Trophoblast cell (in vitro differentiated cells and primary cell): ENCODE measurements at regions not wholly inside any gene's neighbourhood (a gene's known extent, or its start where the extent isn't known, plus 50 kb on each side); places are given as distances from the start of the nearest gene placed in this dataset.

ENCODE experiments used
- DNase-seq, 2 donors: peaks; one replicate each; pipeline ENCODE4 v3.0.0-alpha.2; 2016
- H2AFZ ChIP-seq: 2 replicates; pipeline ENCODE4 v1.6.1; 2013; ENCODE audit warnings: low read length, moderate library complexity, mild to moderate bottlenecking; ENCODE audit not compliant: insufficient read depth, poor library complexity
- H2AK5ac ChIP-seq: 2 replicates; pipeline ENCODE4 v1.6.1; 2013; ENCODE audit warnings: mild to moderate bottlenecking, low read length
- H2BK120ac ChIP-seq: 2 replicates; pipeline ENCODE4 v1.6.1; 2013; ENCODE audit warnings: low read length, mild to moderate bottlenecking, moderate library complexity; ENCODE audit not compliant: insufficient read depth, poor library complexity
- H2BK12ac ChIP-seq: 2 replicates; pipeline ENCODE4 v1.6.1; 2013; ENCODE audit warnings: mild to moderate bottlenecking, low read length, moderate library complexity
- H2BK5ac ChIP-seq: 2 replicates; pipeline ENCODE4 v1.6.1; 2013; ENCODE audit warnings: low read length, low read depth, moderate library complexity, mild to moderate bottlenecking; ENCODE audit not compliant: poor library complexity
- H3K14ac ChIP-seq: 2 replicates; pipeline ENCODE4 v1.6.1; 2013; ENCODE audit warnings: mild to moderate bottlenecking, low read length
- H3K18ac ChIP-seq: 2 replicates; pipeline ENCODE4 v1.6.1; 2013; ENCODE audit warnings: mild to moderate bottlenecking, low read length
- H3K23ac ChIP-seq: 2 replicates; pipeline ENCODE4 v1.6.1; 2013; ENCODE audit warnings: low read length
- H3K27ac ChIP-seq: 2 replicates; pipeline ENCODE4 v1.5.1; 2013; ENCODE audit warnings: low read depth, mild to moderate bottlenecking, inconsistent platforms, low read length, moderate library complexity
- H3K27me3 ChIP-seq: 2 replicates; pipeline ENCODE4 v1.6.1; 2013; ENCODE audit warnings: inconsistent platforms, mild to moderate bottlenecking, low read length, moderate library complexity; ENCODE audit not compliant: insufficient read depth
- H3K36me3 ChIP-seq, 2 experiments: 1 replicate in 1 of 2; 2 replicates in 1 of 2; pipeline ENCODE4 v1.6.1; 2013; ENCODE audit warnings: low read length in 2 of 2, mild to moderate bottlenecking in 2 of 2, moderate library complexity in 1 of 2; ENCODE audit not compliant: insufficient read depth in 2 of 2, control insufficient read depth in 1 of 2
- H3K4ac ChIP-seq: 2 replicates; pipeline ENCODE4 v1.6.1; 2013; ENCODE audit warnings: low read depth, mild to moderate bottlenecking, low read length, moderate library complexity
- H3K4me1 ChIP-seq, 2 experiments: 1 replicate in 1 of 2; 2 replicates in 1 of 2; pipeline ENCODE4 v1.6.1; 2013; ENCODE audit warnings: low read length in 2 of 2, mild to moderate bottlenecking in 2 of 2, moderate library complexity in 1 of 2; ENCODE audit not compliant: insufficient read depth in 2 of 2, control insufficient read depth in 1 of 2
- H3K4me2 ChIP-seq: 2 replicates; pipeline ENCODE4 v1.6.1; 2013; ENCODE audit warnings: inconsistent platforms, mild to moderate bottlenecking, low read length, moderate library complexity
- H3K4me3 ChIP-seq: 2 replicates; pipeline ENCODE4 v1.5.1; 2013; ENCODE audit warnings: mild to moderate bottlenecking, low read depth, low read length, inconsistent platforms
- H3K79me1 ChIP-seq: one replicate; pipeline ENCODE4 v1.6.1; 2013; ENCODE audit warnings: low read length
- H3K79me2 ChIP-seq: 2 replicates; pipeline ENCODE4 v1.6.1; 2013; ENCODE audit warnings: low read length, mild to moderate bottlenecking; ENCODE audit not compliant: control insufficient read depth, insufficient read depth, poor library complexity
- H3K9ac ChIP-seq: 2 replicates; pipeline ENCODE4 v1.6.1; 2013; ENCODE audit warnings: mild to moderate bottlenecking, low read length
- H3K9me3 ChIP-seq: 2 replicates; pipeline ENCODE4 v1.6.1; 2013; ENCODE audit warnings: low read depth, mild to moderate bottlenecking, control low read depth, inconsistent platforms, low read length; ENCODE audit not compliant: insufficient read depth
- H4K12ac ChIP-seq: 2 replicates; pipeline ENCODE4 v1.6.1; 2013; ENCODE audit warnings: low read depth, mild to moderate bottlenecking, low read length, moderate library complexity
- H4K8ac ChIP-seq: 2 replicates; pipeline ENCODE4 v1.6.1; 2013; ENCODE audit warnings: low read depth, mild to moderate bottlenecking, low read length, moderate library complexity
- H4K91ac ChIP-seq: one replicate; pipeline ENCODE4 v1.6.1; 2013; ENCODE audit warnings: low read depth, mild to moderate bottlenecking, low read length, moderate library complexity
- WGBS: extraction: QIAGEN DNeasy Blood & Tissue Kit; methylation state at CpG from one replicate; pipeline ENCODE4 v1.1.7; 2013; ENCODE audit warnings: missing lambda C conversion rate; ENCODE audit not compliant: insufficient read length, insufficient coverage; ENCODE audit errors: extremely low coverage; 5-methylcytosine and 5-hydroxymethylcytosine counted together

DNA sequence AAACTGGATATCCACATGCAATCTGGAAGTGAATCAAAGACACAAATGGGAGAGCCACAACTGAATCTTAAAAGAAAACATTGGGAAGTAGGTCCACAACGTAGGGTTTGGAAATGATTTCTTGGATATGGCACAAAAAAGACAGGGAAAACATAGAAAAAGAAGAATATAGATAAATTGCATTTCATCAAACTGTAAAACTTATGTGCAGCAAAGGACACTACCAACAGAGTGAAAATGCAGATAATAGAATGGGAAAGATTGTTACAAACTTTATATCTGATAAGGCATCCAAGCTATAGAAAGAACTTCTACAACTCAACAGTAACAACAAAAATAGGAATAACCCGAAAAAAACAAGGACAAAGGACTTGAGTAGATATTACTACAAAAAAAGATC lies 89.6 kb downstream of the ZNF280B start:
- WGBS = no CpG with 5 or more reads among the region's 2 CpGs
- no peak overlapping the region for H4K12ac ChIP-seq
- no peak overlapping the region for H4K91ac ChIP-seq
- no peak overlapping the region for H3K14ac ChIP-seq
- H2AFZ ChIP-seq = no peak overlapping the region
- no peak for DNase-seq
- no peak overlapping the region for H2AK5ac ChIP-seq
- no peak overlapping the region for H3K4me2 ChIP-seq
- no peak overlapping the region for H3K4me3 ChIP-seq
- H2BK120ac ChIP-seq = no peak overlapping the region
- H3K23ac ChIP-seq = no peak overlapping the region
- no peaks in the 10 kb centered on the region for H3K79me2 ChIP-seq
- no peak overlapping the region for H2BK5ac ChIP-seq
- no peak overlapping the region for H4K8ac ChIP-seq
- H3K18ac ChIP-seq = no peak overlapping the region
- no peak overlapping the region for H3K4ac ChIP-seq
- no peaks in the 10 kb centered on the region for H3K27me3 ChIP-seq
- no peaks in the 10 kb centered on the region for H3K9me3 ChIP-seq
- no peak overlapping the region for H2BK12ac ChIP-seq
- H3K4me1 ChIP-seq = no peaks in the 10 kb centered on the region
- H3K9ac ChIP-seq = no peak overlapping the region
- no peaks in the 10 kb centered on the region for H3K36me3 ChIP-seq
- no peaks in the 10 kb centered on the region for H3K79me1 ChIP-seq
- H3K27ac ChIP-seq = no peak overlapping the region

- H2BK120ac ChIP-seq = no peak overlapping the region
- H2BK12ac ChIP-seq = no peak overlapping the region
- H3K4ac ChIP-seq = no peak overlapping the region
- H4K12ac ChIP-seq = no peak overlapping the region
- no peak overlapping the region for H3K4me2 ChIP-seq
- no peaks in the 10 kb centered on the region for H3K27me3 ChIP-seq
- no peak overlapping the region for H3K23ac ChIP-seq
- H4K8ac ChIP-seq = no peak overlapping the region
- H4K91ac ChIP-seq = no peak overlapping the region
- WGBS = no CpG with 5 or more reads among the region's 4 CpGs
- DNase-seq = no peak
- no peaks in the 10 kb centered on the region for H3K79me1 ChIP-seq
- H3K4me3 ChIP-seq = no peak overlapping the region
- no peak overlapping the region for H3K27ac ChIP-seq
- H3K79me2 ChIP-seq = no peaks in the 10 kb centered on the region
- no peak overlapping the region for H3K14ac ChIP-seq
- H3K9me3 ChIP-seq = no peaks in the 10 kb centered on the region
- H3K9ac ChIP-seq = no peak overlapping the region
- no peak overlapping the region for H2AK5ac ChIP-seq
- no peak overlapping the region for H2BK5ac ChIP-seq
- H3K18ac ChIP-seq = no peak overlapping the region
- H2AFZ ChIP-seq = no peak overlapping the region
- peaks cover 0 to 2% of the 10 kb centered on the region in 2 experiments for H3K4me1 ChIP-seq
- no peaks in the 10 kb centered on the region for H3K36me3 ChIP-seq
Measured at GRCh38 chr22:22420580-22420979, 88.0 kb downstream of the ZNF280B start.

GRCh38 chr22:22421392-22421791 lies 87.2 kb downstream of the ZNF280B start:
- no peak overlapping the region for H3K4me2 ChIP-seq
- no peak overlapping the region for H3K14ac ChIP-seq
- H3K27me3 ChIP-seq = no peaks in the 10 kb centered on the region
- no peak overlapping the region for H2AK5ac ChIP-seq
- no peak overlapping the region for H2AFZ ChIP-seq
- H3K23ac ChIP-seq = no peak overlapping the region
- no peak overlapping the region for H2BK120ac ChIP-seq
- H4K8ac ChIP-seq = no peak overlapping the region
- WGBS = no CpG with 5 or more reads among the region's 5 CpGs
- H3K79me2 ChIP-seq = no peaks in the 10 kb centered on the region
- no peak overlapping the region for H4K12ac ChIP-seq
- no peak overlapping the region for H3K4me3 ChIP-seq
- DNase-seq = no peak
- peaks cover 0 to 2% of the 10 kb centered on the region in 2 experiments for H3K4me1 ChIP-seq
- H3K4ac ChIP-seq = no peak overlapping the region
- H3K9me3 ChIP-seq = no peaks in the 10 kb centered on the region
- H3K79me1 ChIP-seq = no peaks in the 10 kb centered on the region
- H2BK12ac ChIP-seq = no peak overlapping the region
- H3K36me3 ChIP-seq = no peaks in the 10 kb centered on the region
- no peak overlapping the region for H3K27ac ChIP-seq
- no peak overlapping the region for H4K91ac ChIP-seq
- H3K18ac ChIP-seq = no peak overlapping the region
- H3K9ac ChIP-seq = no peak overlapping the region
- no peak overlapping the region for H2BK5ac ChIP-seq

DNA sequence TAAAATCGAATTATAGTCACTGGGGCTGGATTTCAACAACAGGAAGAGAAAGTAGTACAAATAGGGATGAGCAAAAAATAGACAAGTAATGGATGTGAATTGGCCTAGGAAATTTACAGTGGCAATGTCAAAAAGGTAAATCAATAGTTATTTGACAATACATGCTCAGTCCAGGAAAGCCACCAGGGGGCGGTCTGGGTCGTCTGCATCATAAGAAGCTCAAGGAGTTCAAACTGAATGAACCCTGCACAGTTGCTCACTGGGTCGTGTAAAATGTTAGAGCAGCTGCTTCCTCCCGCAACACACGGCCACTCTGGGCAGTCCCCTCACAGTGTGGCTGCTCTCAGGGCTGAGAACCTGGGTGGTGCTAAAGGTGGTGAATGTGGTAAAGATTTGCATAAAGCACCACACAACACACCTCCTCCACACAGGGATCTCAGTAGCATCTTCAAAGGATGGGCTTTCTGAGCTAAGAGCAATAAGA lies 85.9 kb downstream of the ZNF280B start:
- Histone ChIP-seq H3K36me3 (no peaks in the 10 kb centered on the region), H3K79me1 (no peaks in the 10 kb centered on the region), H2AK5ac (no peak overlapping the region), H2BK5ac (no peak overlapping the region), H2BK12ac (no peak overlapping the region), H3K27me3 (no peaks in the 10 kb centered on the region), H4K12ac (no peak overlapping the region), H3K4me2 (no peak overlapping the region), H3K27ac (no peak overlapping the region), H2BK120ac (no peak overlapping the region), H2AFZ (no peak overlapping the region), H4K91ac (no peak overlapping the region), H3K14ac (no peak overlapping the region), H3K4me1 (peaks cover 0 to 2% of the 10 kb centered on the region in 2 experiments), H3K9ac (no peak overlapping the region), H4K8ac (no peak overlapping the region), H3K79me2 (no peaks in the 10 kb centered on the region), H3K18ac (no peak overlapping the region), H3K23ac (no peak overlapping the region), H3K9me3 (no peaks in the 10 kb centered on the region), H3K4me3 (no peak overlapping the region), H3K4ac (no peak overlapping the region)
- WGBS = no CpG with 5 or more reads among the region's 6 CpGs
- peak; percentile 67 to 83 for DNase-seq
